GM18498 (cell line): ENCODE measurements at regions not wholly inside any gene's neighbourhood (a gene's known extent, or its start where the extent isn't known, plus 50 kb on each side); places are given as distances from the start of the nearest gene placed in this dataset.
A peak's percentile ranks its signal among the peaks of the same experiment; 100 is the strongest.

Source experiments
- ATAC-seq: cut with Tn5 transposase; IDR thresholded peaks from one replicate; pipeline ENCODE4 v1.9.1; 2021; ENCODE audit warnings: mild to moderate bottlenecking, moderate library complexity; ENCODE audit not compliant: unreplicated experiment

GRCh38 chr3:72411843-72412242 is 436.4 kb downstream of the SHQ1 start:
- ATAC-seq = no peak

- no peak for ATAC-seq
Measured at GRCh38 chr3:72411126-72411525, 437.1 kb downstream of the SHQ1 start.

GRCh38 chr3:72408983-72409779 is 439.1 kb downstream of the SHQ1 start:
- ATAC-seq = no peak

GRCh38 chr3:72407766-72408165 is 440.5 kb downstream of the SHQ1 start:
- ATAC-seq = no peak

- ATAC-seq = no peak
Measured at GRCh38 chr3:72405943-72406566, 442.2 kb downstream of the SHQ1 start.

GRCh38 chr3:72401005-72401545 is 447.2 kb downstream of the SHQ1 start:
- no peak for ATAC-seq

GRCh38 chr3:72398781-72399180 is 449.5 kb downstream of the SHQ1 start:
- no peak for ATAC-seq

- ATAC-seq = no peak
Measured at GRCh38 chr3:72397586-72397985, 450.7 kb downstream of the SHQ1 start.

GRCh38 chr3:72396899-72397298 is 451.3 kb downstream of the SHQ1 start:
- no peak for ATAC-seq

- no peak for ATAC-seq
Measured at GRCh38 chr3:72395776-72396311, 452.4 kb downstream of the SHQ1 start.

GRCh38 chr3:72393455-72393854 is 454.8 kb downstream of the SHQ1 start:
- no peak for ATAC-seq

- ATAC-seq = no peak
Measured at GRCh38 chr3:72391659-72392058, 456.6 kb downstream of the SHQ1 start.

- ATAC-seq = no peak
Measured at GRCh38 chr3:72390841-72391240, 457.4 kb downstream of the SHQ1 start.

- ATAC-seq = no peak
Measured at GRCh38 chr3:72388644-72389043, 459.6 kb downstream of the SHQ1 start.

GRCh38 chr3:72388117-72388516 is 460.1 kb downstream of the SHQ1 start:
- no peak for ATAC-seq

- ATAC-seq = no peak
Measured at GRCh38 chr3:72386327-72387000, 461.8 kb downstream of the SHQ1 start.

- no peak for ATAC-seq
Measured at GRCh38 chr3:72385167-72385566, 463.1 kb downstream of the SHQ1 start.

GRCh38 chr3:72384602-72385001 is 463.6 kb downstream of the SHQ1 start:
- peak; percentile 74 for ATAC-seq

GRCh38 chr3:72383883-72384282 is 464.4 kb downstream of the SHQ1 start:
- no peak for ATAC-seq

- ATAC-seq = no peak
Measured at GRCh38 chr3:72383230-72383629, 465.0 kb downstream of the SHQ1 start.

- no peak for ATAC-seq
Measured at GRCh38 chr3:72382460-72382859, 465.8 kb downstream of the SHQ1 start.
